ENCODE measurements at regions not wholly inside any gene's neighbourhood (a gene's known extent, or its start where the extent isn't known, plus 50 kb on each side); places are given as distances from the start of the nearest gene placed in this dataset.
A peak's percentile ranks its signal among the peaks of the same experiment; 100 is the strongest.
"Not testable (repeated sequence)": the region's sequence is repeated elsewhere in the genome, so short reads cannot be mapped to it uniquely, and the experiment has no call there.

DNA sequence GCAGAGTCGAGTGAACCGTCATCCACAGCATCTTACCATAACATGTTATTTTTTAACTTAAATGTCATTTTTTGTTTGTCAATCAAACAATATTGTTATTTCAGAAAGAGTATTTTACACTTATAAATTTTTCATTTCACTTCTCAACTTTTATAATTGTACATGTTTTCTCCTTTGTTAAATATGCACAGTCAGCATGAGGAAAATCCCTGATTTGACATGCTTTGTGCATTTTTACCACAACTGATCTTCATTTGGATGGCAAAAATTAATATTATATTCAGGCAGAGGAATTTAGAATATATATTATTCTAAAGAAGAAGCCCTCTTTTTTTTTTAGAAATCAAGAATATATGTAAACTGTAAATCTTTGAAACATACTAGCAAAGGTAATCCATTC is 958.0 kb upstream of the PCDH7 start:
- H3K4me1 Mint-ChIP-seq (ENCODE audit: unreplicated experiment), result no peaks in the 10 kb centered on the region
- no peaks in the 10 kb centered on the region for H3K9me3 Mint-ChIP-seq
- no peak for DNase-seq (ENCODE audit: extremely low spot score, unreplicated experiment)
- TF ChIP-seq, protein P1, sequence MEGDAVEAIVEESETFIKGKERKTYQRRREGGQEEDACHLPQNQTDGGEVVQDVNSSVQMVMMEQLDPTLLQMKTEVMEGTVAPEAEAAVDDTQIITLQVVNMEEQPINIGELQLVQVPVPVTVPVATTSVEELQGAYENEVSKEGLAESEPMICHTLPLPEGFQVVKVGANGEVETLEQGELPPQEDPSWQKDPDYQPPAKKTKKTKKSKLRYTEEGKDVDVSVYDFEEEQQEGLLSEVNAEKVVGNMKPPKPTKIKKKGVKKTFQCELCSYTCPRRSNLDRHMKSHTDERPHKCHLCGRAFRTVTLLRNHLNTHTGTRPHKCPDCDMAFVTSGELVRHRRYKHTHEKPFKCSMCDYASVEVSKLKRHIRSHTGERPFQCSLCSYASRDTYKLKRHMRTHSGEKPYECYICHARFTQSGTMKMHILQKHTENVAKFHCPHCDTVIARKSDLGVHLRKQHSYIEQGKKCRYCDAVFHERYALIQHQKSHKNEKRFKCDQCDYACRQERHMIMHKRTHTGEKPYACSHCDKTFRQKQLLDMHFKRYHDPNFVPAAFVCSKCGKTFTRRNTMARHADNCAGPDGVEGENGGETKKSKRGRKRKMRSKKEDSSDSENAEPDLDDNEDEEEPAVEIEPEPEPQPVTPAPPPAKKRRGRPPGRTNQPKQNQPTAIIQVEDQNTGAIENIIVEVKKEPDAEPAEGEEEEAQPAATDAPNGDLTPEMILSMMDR (conservative IDR thresholded peaks at IDR 0.05), result no peak
- H3K27me3 Mint-ChIP-seq, result no peaks in the 10 kb centered on the region
- H3K27ac Mint-ChIP-seq, result no peak overlapping the region
- H3K36me3 Mint-ChIP-seq, result no peaks in the 10 kb centered on the region
- no peak overlapping the region for H3K4me3 Mint-ChIP-seq

DNA sequence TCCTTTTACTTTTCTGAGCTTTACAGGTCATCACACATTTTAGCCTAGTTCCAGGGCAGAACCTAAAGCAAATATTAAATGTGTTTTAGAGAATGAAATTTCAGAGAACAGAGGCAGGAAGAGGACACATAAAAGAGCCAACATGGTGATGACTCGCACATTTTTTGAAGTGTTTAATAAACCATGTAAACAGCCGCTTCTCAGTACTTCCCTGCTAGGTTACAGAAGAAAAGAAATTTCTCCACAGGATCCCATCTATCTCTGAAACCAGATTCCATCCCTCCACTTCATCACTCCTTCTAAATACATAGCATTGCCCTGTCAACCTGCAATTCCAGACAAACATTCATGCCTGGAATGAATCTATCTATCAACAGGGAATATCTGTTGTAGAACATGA is 949.5 kb upstream of the PCDH7 start:
- H3K27ac Mint-ChIP-seq, result no peak overlapping the region
- peaks cover 5% of the 10 kb centered on the region for H3K9me3 Mint-ChIP-seq
- no peak for DNase-seq (ENCODE audit: extremely low spot score, unreplicated experiment)
- TF ChIP-seq, protein P1 (conservative IDR thresholded peaks at IDR 0.05), result no peak
- H3K36me3 Mint-ChIP-seq, result no peaks in the 10 kb centered on the region
- H3K4me1 Mint-ChIP-seq (ENCODE audit: unreplicated experiment), result no peaks in the 10 kb centered on the region
- no peaks in the 10 kb centered on the region for H3K27me3 Mint-ChIP-seq
- no peak overlapping the region for H3K4me3 Mint-ChIP-seq

DNA sequence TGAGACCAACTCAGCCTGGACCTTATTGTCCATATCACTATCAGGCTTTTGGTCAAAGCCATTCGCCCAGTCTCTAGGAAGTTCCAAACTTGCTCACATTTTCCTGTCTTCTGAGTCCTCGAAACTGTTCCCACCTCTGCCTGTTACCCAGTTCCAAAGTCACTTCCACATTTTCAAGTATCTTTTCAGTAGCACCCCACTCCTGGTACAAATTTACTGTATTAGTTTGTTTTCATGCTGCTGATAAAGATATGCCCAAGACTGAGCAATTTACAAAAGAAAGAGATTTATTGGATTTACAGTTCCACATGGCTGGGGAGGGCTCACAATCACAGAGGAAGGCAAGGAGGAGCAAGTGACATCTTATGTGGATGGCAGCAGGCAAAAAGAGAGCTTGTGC is 932.0 kb upstream of the PCDH7 start:
- H3K36me3 Mint-ChIP-seq; H3K4me3 Mint-ChIP-seq; H3K4me1 Mint-ChIP-seq (ENCODE audit: unreplicated experiment); DNase-seq (ENCODE audit: extremely low spot score, unreplicated experiment); H3K27me3 Mint-ChIP-seq; H3K27ac Mint-ChIP-seq: not testable (repeated sequence)
- H3K9me3 Mint-ChIP-seq, result peaks cover 12% of the 10 kb centered on the region

DNA sequence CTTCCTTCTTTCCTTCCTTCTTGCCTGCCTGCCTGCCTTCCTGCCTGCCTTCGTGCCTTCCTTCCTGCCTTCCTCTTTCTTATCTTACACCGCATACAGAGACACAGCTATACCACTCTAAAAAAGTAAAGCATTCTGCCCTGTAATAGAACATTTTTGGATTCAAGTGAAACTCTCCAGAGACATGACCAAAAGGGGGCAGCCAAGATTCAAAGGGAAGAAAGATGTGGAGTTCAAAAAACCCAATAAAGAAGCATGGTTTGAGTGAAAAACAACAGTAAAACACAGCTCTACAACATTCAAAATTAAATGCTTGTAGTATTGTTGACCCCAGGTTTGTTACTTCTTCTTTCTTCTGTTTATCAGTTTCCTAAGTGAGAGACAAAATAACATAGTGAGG is 914.9 kb upstream of the PCDH7 start:
- Mint-ChIP-seq H3K4me1 (ENCODE audit: unreplicated experiment) (no peaks in the 10 kb centered on the region), H3K4me3 (no peak overlapping the region), H3K9me3 (peaks cover 6% of the 10 kb centered on the region), H3K36me3 (no peaks in the 10 kb centered on the region), H3K27me3 (no peaks in the 10 kb centered on the region), H3K27ac (no peak overlapping the region)
- TF ChIP-seq, protein P1 (conservative IDR thresholded peaks at IDR 0.05), result peak; percentile 38
- DNase-seq (ENCODE audit: extremely low spot score, unreplicated experiment), result no peak

DNA sequence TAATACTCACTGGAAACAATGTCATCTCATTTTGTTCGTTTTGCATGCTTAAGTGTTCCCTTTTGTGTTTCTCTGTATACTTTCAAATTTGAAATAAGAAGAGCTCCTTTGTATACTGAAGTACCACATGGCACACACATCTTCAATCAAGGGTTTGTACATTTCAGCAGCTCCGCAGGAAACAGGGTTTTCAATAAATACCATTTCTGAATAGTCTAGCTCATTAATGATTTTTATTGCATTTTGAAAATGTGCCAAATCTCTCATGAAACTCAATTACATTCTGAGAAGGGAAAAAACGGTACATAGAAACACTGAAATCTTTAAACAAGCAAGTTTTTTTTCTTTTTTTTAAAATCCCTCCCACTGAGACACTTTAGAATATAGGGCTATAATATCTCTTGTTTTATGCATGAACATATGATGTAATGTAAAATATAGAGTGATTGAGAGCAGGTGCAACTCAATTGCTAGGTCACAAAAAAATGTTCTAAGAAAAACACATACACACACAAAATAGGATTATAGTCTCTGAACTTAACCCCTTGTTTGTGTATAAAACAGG is 914.2 kb upstream of the PCDH7 start:
- Mint-ChIP-seq H3K36me3 (no peaks in the 10 kb centered on the region), H3K4me3 (no peak overlapping the region), H3K4me1 (ENCODE audit: unreplicated experiment) (no peaks in the 10 kb centered on the region), H3K27ac (no peak overlapping the region), H3K9me3 (peaks cover 11% of the 10 kb centered on the region), H3K27me3 (no peaks in the 10 kb centered on the region)
- TF ChIP-seq, protein P1 (conservative IDR thresholded peaks at IDR 0.05), result no peak
- no peak for DNase-seq (ENCODE audit: extremely low spot score, unreplicated experiment)

DNA sequence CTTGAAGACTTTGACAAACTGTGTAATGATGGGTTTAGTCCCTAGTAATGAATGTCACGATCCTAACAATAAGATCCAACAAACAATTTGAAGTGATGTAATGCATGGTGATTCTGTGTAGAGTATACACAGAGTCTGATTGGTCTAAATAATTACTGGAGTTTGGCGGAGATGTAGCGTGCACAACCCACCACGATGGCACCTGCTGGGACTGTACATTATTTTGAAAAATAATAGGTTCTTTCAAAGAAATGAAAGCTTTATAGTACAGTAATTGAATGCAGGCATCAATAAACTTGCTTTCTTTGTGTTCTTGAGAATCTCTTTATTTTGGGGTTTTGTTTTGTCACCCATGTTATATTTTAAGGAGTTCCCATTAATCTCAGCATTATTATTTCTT is 902.2 kb upstream of the PCDH7 start:
- TF ChIP-seq, protein P1 (conservative IDR thresholded peaks at IDR 0.05), result no peak
- Mint-ChIP-seq H3K4me3 (no peak overlapping the region), H3K9me3 (no peaks in the 10 kb centered on the region), H3K4me1 (ENCODE audit: unreplicated experiment) (no peaks in the 10 kb centered on the region), H3K27ac (no peak overlapping the region), H3K36me3 (no peaks in the 10 kb centered on the region), H3K27me3 (no peaks in the 10 kb centered on the region)
- DNase-seq (ENCODE audit: extremely low spot score, unreplicated experiment), result no peak

Data from type B pancreatic cell (in vitro differentiated cells).